ENCODE measurements at regions not wholly inside any gene's neighbourhood (a gene's known extent, or its start where the extent isn't known, plus 50 kb on each side); places are given as distances from the start of the nearest gene placed in this dataset.

DNA sequence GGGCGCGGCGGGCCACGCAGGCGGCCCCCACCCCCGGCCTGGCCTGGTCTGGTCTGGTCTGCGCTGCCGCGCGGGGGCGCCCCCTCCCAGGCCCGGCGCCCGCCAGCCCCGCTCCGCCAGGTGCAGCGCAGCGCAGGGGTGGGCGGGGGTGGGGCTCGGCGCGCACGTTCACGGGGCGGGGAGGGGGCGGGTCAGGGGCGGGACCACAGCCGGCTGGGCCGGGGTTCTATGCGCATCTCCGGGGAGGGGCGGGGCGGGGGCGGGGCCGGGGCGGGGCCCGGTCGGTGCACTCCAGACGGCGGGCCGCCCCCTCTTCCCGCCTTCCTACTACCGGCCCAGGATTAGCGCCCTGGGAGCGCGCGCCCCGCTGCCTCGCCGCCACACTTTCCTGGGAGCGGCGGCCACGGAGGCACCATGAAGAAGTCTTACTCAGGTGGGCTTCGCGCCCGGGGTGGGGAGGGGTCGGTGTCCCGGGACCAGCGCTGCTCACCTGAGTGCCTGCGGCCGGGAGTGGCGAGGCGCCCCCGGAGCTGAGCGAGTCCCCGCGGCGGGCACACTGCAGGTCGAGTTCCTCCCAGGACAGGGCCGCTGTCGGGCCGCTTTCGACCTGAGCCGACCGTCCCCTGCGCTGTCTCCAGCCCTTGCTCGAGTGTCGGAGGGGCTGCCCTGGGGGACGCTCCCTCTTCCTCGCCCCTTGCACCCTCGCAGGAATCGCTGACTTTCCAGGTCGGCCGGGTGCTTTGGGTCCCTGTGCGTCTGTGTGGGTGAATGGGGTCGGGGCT, 140.5 kb downstream of the SEC14L1 start (continued):
- TF ChIP-seq KDM4A (IDR thresholded peaks at IDR 0.05; ENCODE audit: low read depth, low read length, severe bottlenecking) (peak; percentile 99), CHD2 (IDR thresholded peaks at IDR 0.05; ENCODE audit: low read length) (no peak)
